ENCODE measurements at regions not wholly inside any gene's neighbourhood (a gene's known extent, or its start where the extent isn't known, plus 50 kb on each side); places are given as distances from the start of the nearest gene placed in this dataset.

DNA sequence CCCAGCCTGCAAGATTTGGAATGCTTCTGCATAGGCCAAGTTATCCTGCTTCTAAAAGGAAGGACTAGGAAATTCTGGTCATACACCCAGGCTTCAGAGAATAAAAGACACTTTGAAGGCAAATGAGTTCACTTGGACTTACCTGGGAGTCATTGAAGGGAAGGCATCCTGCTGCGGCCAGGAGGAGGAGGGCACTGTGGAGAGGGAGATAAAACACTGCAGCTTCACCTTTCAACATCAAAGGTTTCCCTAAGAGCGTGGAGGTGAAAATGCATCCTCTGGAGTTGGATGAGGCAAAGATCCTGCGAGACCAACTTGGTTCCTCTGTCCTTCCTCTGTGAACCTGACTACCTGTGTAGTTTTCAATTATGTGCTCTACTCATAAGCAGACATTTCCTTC, 79.5 kb upstream of the RIOK3 start:
- no TSS peak for BruUV-seq (replicated peaks)
- Histone ChIP-seq H3K79me2 (ENCODE audit: insufficient read depth, low read depth, low read length) (no peaks in the 10 kb centered on the region), H3K4me1 (ENCODE audit: insufficient read depth, low read length, poor library complexity, severe bottlenecking) (no peaks in the 10 kb centered on the region), H3K36me3 (ENCODE audit: insufficient read depth, low read length) (peaks cover 10% of the 10 kb centered on the region; the same call in 1 of the 2 replicates), H3K27ac (ENCODE audit: low read depth, low read length, poor library complexity, severe bottlenecking) (no peak overlapping the region), H3K9me3 (ENCODE audit: low read length) (no peaks in the 10 kb centered on the region), H3K9me2 (ENCODE audit: insufficient read depth, low read length) (no peaks in the 10 kb centered on the region), H4K20me1 (ENCODE audit: insufficient read depth, low read length) (no peaks in the 10 kb centered on the region), H3K4me3 (ENCODE audit: low read depth, low read length, poor library complexity, severe bottlenecking) (no peak overlapping the region), H2AFZ (ENCODE audit: low read length) (no peak overlapping the region), H3K4me2 (ENCODE audit: low read length) (no peak overlapping the region)
- TF ChIP-seq, protein P1, sequence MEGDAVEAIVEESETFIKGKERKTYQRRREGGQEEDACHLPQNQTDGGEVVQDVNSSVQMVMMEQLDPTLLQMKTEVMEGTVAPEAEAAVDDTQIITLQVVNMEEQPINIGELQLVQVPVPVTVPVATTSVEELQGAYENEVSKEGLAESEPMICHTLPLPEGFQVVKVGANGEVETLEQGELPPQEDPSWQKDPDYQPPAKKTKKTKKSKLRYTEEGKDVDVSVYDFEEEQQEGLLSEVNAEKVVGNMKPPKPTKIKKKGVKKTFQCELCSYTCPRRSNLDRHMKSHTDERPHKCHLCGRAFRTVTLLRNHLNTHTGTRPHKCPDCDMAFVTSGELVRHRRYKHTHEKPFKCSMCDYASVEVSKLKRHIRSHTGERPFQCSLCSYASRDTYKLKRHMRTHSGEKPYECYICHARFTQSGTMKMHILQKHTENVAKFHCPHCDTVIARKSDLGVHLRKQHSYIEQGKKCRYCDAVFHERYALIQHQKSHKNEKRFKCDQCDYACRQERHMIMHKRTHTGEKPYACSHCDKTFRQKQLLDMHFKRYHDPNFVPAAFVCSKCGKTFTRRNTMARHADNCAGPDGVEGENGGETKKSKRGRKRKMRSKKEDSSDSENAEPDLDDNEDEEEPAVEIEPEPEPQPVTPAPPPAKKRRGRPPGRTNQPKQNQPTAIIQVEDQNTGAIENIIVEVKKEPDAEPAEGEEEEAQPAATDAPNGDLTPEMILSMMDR (conservative IDR thresholded peaks at IDR 0.05; ENCODE audit: low read length) = no peak
- no peak for TF ChIP-seq EZH2phosphoT487 (IDR thresholded peaks at IDR 0.05; ENCODE audit: borderline replicate concordance, low read depth, low read length)
- no peak for DNase-seq (ENCODE audit: low spot score)
- ChIA-PET POLR2A (interaction anchor here (0.8 kb wide), 1 partner anchor 69 kb away, joined by 4 read pairs; no protein-coding TSS in a partner anchor), CTCF (ENCODE audit: unreplicated experiment) (no interaction called here)
- intact Hi-C loops (cut with micrococcal nuclease; ENCODE audit: unreplicated experiment) = no loop called here

DNA sequence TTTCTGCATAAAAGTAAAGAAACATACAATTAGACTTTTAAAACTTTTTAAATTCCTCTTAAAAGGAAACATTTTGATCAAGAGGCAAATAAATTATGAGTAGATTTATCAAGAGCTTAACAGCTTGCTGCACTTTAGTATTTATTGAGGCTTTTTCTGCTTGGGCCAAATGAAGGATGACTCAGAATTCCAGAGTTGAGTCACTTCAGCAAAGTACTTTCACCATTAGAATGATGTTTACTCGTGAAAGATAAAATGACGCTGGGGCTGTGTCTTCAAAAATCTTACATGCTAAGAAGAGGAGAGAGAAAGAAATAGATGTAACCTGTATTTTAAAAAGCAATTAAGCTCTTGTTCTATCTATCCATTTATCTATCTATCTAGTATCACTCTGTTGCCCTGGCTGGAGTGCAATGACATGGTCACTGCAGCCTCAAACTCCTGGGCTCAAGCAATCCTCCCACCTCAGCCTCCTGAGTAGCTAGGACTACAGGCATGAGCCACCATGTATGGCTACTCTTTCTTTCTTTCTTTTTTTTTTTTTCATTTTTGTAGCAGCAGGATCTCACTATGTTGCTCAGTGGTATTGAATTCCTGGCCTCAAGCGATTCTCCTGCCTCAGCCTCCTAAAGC, 75.3 kb upstream of the RIOK3 start:
- TF ChIP-seq, protein P1 (conservative IDR thresholded peaks at IDR 0.05; ENCODE audit: low read length) = no peak
- TF ChIP-seq EZH2phosphoT487 (IDR thresholded peaks at IDR 0.05; ENCODE audit: borderline replicate concordance, low read depth, low read length) = no peak
- no peaks in the 10 kb centered on the region for H4K20me1 ChIP-seq (ENCODE audit: insufficient read depth, low read length)
- H3K27ac ChIP-seq (ENCODE audit: low read depth, low read length, poor library complexity, severe bottlenecking) = no peak overlapping the region
- H3K4me2 ChIP-seq (ENCODE audit: low read length) = no peak overlapping the region
- intact Hi-C loops (cut with micrococcal nuclease; ENCODE audit: unreplicated experiment) = no loop called here
- no peak for DNase-seq (ENCODE audit: low spot score)
- no peaks in the 10 kb centered on the region for H3K9me3 ChIP-seq (ENCODE audit: low read length)
- POLR2A ChIA-PET = interaction anchor here (0.5 to 0.7 kb wide), 3 partner anchors 17 to 422 kb away, joined by 3 to 6 read pairs (median 3); no protein-coding TSS in a partner anchor
- BruUV-seq (replicated peaks) = no TSS peak
- no peaks in the 10 kb centered on the region for H3K79me2 ChIP-seq (ENCODE audit: insufficient read depth, low read depth, low read length)
- peaks cover 16% of the 10 kb centered on the region for H3K36me3 ChIP-seq (ENCODE audit: insufficient read depth, low read length)
- no peaks in the 10 kb centered on the region for H3K9me2 ChIP-seq (ENCODE audit: insufficient read depth, low read length)
- H3K4me3 ChIP-seq (ENCODE audit: low read depth, low read length, poor library complexity, severe bottlenecking) = no peak overlapping the region
- no peaks in the 10 kb centered on the region for H3K4me1 ChIP-seq (ENCODE audit: insufficient read depth, low read length, poor library complexity, severe bottlenecking)
- CTCF ChIA-PET (ENCODE audit: unreplicated experiment) = no interaction called here
- H2AFZ ChIP-seq (ENCODE audit: low read length) = no peak overlapping the region

DNA sequence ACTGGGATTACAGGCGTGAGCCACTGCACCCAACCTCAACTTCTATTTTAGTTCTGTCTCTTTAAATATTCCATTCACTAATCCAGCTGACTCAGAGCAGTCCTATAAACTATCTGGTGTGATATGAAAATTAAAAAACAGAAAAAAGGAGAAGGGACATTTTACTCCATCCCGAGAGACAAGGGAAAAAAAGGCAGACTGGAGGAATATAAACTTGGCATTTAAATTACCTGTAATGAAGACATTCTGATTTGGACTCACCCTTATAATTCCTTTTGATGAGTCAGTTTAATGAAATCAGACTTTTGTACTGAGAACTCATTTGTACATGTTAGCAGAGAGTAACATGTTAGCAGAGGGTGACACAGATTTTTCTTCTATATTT, 74.8 kb upstream of the RIOK3 start:
- ChIA-PET CTCF (ENCODE audit: unreplicated experiment) (no interaction called here), POLR2A (interaction anchor here (0.7 to 1.0 kb wide), 2 partner anchors 35 to 422 kb away, joined by 3 to 5 read pairs; no protein-coding TSS in a partner anchor)
- H4K20me1 ChIP-seq (ENCODE audit: insufficient read depth, low read length) = no peaks in the 10 kb centered on the region
- H3K9me2 ChIP-seq (ENCODE audit: insufficient read depth, low read length) = no peaks in the 10 kb centered on the region
- no TSS peak for BruUV-seq (replicated peaks)
- no peaks in the 10 kb centered on the region for H3K79me2 ChIP-seq (ENCODE audit: insufficient read depth, low read depth, low read length)
- peaks cover 15% of the 10 kb centered on the region for H3K36me3 ChIP-seq (ENCODE audit: insufficient read depth, low read length)
- no peak overlapping the region for H2AFZ ChIP-seq (ENCODE audit: low read length)
- intact Hi-C loops (cut with micrococcal nuclease; ENCODE audit: unreplicated experiment) = no loop called here
- DNase-seq (ENCODE audit: low spot score) = no peak
- no peak overlapping the region for H3K4me3 ChIP-seq (ENCODE audit: low read depth, low read length, poor library complexity, severe bottlenecking)
- TF ChIP-seq, protein P1 (conservative IDR thresholded peaks at IDR 0.05; ENCODE audit: low read length) = no peak
- TF ChIP-seq EZH2phosphoT487 (IDR thresholded peaks at IDR 0.05; ENCODE audit: borderline replicate concordance, low read depth, low read length) = no peak
- H3K27ac ChIP-seq (ENCODE audit: low read depth, low read length, poor library complexity, severe bottlenecking) = no peak overlapping the region
- H3K9me3 ChIP-seq (ENCODE audit: low read length) = no peaks in the 10 kb centered on the region
- H3K4me2 ChIP-seq (ENCODE audit: low read length) = no peak overlapping the region
- no peaks in the 10 kb centered on the region for H3K4me1 ChIP-seq (ENCODE audit: insufficient read depth, low read length, poor library complexity, severe bottlenecking)
